ENCODE measurements at regions not wholly inside any gene's neighbourhood (a gene's known extent, or its start where the extent isn't known, plus 50 kb on each side); places are given as distances from the start of the nearest gene placed in this dataset.

- no peak for DNase-seq (ENCODE audit: low read depth in 1 of 2, low spot score in 1 of 2)
- TF ChIP-seq GABPA (IDR thresholded peaks at IDR 0.05; ENCODE audit: low read depth) (no peak), SPI1 (IDR thresholded peaks at IDR 0.05; ENCODE audit: borderline replicate concordance, low read depth) (no peak), POLR2AphosphoS5 (IDR thresholded peaks at IDR 0.05; ENCODE audit: low read depth) (no peak)
- TF ChIP-seq, protein P1, sequence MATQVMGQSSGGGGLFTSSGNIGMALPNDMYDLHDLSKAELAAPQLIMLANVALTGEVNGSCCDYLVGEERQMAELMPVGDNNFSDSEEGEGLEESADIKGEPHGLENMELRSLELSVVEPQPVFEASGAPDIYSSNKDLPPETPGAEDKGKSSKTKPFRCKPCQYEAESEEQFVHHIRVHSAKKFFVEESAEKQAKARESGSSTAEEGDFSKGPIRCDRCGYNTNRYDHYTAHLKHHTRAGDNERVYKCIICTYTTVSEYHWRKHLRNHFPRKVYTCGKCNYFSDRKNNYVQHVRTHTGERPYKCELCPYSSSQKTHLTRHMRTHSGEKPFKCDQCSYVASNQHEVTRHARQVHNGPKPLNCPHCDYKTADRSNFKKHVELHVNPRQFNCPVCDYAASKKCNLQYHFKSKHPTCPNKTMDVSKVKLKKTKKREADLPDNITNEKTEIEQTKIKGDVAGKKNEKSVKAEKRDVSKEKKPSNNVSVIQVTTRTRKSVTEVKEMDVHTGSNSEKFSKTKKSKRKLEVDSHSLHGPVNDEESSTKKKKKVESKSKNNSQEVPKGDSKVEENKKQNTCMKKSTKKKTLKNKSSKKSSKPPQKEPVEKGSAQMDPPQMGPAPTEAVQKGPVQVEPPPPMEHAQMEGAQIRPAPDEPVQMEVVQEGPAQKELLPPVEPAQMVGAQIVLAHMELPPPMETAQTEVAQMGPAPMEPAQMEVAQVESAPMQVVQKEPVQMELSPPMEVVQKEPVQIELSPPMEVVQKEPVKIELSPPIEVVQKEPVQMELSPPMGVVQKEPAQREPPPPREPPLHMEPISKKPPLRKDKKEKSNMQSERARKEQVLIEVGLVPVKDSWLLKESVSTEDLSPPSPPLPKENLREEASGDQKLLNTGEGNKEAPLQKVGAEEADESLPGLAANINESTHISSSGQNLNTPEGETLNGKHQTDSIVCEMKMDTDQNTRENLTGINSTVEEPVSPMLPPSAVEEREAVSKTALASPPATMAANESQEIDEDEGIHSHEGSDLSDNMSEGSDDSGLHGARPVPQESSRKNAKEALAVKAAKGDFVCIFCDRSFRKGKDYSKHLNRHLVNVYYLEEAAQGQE (IDR thresholded peaks at IDR 0.05; ENCODE audit: insufficient replicate concordance, low read depth): no peak
- H3K27me3 ChIP-seq (ENCODE audit: insufficient read depth, poor library complexity, severe bottlenecking): no peaks in the 10 kb centered on the region
Observed at GRCh38 chr10:4016214-4016740, 231.3 kb upstream of the KLF6 start.

DNA sequence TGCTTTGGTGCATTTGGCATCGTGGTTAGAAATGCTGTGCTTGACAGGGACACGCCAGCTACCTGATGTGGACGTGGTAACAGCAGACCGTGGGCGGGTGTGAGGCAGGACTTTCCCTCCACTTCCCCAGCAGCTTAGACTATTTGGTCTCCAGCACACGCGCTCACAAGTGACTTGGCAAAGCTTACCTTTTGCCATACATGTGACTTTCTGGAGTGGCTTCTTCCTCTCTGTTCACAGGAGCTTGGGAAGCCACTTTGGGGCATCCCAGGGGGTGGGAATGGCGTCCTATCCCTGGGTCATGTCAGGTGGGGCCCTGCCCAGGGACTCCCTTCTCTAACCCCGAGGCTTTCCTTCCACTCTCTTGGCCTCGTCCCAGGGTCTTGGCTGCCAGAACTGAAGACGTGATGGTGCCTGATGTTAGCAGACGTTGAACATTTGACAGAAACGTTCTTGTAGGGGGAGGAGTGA is 228.7 kb upstream of the KLF6 start:
- no peak for DNase-seq (ENCODE audit: low read depth in 1 of 2, low spot score in 1 of 2)
- Histone ChIP-seq H3K4me3 (replicated peaks; ENCODE audit: insufficient read depth, low read length) (no peak overlapping the region), H3K27me3 (ENCODE audit: insufficient read depth, poor library complexity, severe bottlenecking) (no peaks in the 10 kb centered on the region), H3K27ac (replicated peaks) (no peak overlapping the region)
- TF ChIP-seq, protein P1 (IDR thresholded peaks at IDR 0.05; ENCODE audit: insufficient replicate concordance, low read depth): no peak
- TF ChIP-seq, protein P2, sequence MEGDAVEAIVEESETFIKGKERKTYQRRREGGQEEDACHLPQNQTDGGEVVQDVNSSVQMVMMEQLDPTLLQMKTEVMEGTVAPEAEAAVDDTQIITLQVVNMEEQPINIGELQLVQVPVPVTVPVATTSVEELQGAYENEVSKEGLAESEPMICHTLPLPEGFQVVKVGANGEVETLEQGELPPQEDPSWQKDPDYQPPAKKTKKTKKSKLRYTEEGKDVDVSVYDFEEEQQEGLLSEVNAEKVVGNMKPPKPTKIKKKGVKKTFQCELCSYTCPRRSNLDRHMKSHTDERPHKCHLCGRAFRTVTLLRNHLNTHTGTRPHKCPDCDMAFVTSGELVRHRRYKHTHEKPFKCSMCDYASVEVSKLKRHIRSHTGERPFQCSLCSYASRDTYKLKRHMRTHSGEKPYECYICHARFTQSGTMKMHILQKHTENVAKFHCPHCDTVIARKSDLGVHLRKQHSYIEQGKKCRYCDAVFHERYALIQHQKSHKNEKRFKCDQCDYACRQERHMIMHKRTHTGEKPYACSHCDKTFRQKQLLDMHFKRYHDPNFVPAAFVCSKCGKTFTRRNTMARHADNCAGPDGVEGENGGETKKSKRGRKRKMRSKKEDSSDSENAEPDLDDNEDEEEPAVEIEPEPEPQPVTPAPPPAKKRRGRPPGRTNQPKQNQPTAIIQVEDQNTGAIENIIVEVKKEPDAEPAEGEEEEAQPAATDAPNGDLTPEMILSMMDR (IDR thresholded peaks at IDR 0.05; ENCODE audit: insufficient read depth, low read length): no peak
- TF ChIP-seq SPI1 (IDR thresholded peaks at IDR 0.05; ENCODE audit: borderline replicate concordance, low read depth) (no peak), GABPA (IDR thresholded peaks at IDR 0.05; ENCODE audit: low read depth) (no peak), POLR2AphosphoS5 (IDR thresholded peaks at IDR 0.05; ENCODE audit: low read depth) (no peak)

More at GRCh38 chr10:4016214-4016740, 231.3 kb upstream of the KLF6 start:
- no peak overlapping the region for H3K4me3 ChIP-seq (replicated peaks; ENCODE audit: insufficient read depth, low read length)
- H3K27ac ChIP-seq (replicated peaks): no peak overlapping the region

GRCh38 chr10:4012848-4013247 is 227.8 kb upstream of the KLF6 start:
- no peaks in the 10 kb centered on the region for H3K27me3 ChIP-seq (ENCODE audit: insufficient read depth, poor library complexity, severe bottlenecking)
- TF ChIP-seq, protein P2 (IDR thresholded peaks at IDR 0.05; ENCODE audit: insufficient read depth, low read length): no peak
- TF ChIP-seq GABPA (IDR thresholded peaks at IDR 0.05; ENCODE audit: low read depth): no peak
- no peak for TF ChIP-seq SPI1 (IDR thresholded peaks at IDR 0.05; ENCODE audit: borderline replicate concordance, low read depth)
- TF ChIP-seq POLR2AphosphoS5 (IDR thresholded peaks at IDR 0.05; ENCODE audit: low read depth): no peak
- TF ChIP-seq, protein P1 (IDR thresholded peaks at IDR 0.05; ENCODE audit: insufficient replicate concordance, low read depth): no peak
- DNase-seq (ENCODE audit: low read depth in 1 of 2, low spot score in 1 of 2): no peak
- no peak overlapping the region for H3K27ac ChIP-seq (replicated peaks)
- H3K4me3 ChIP-seq (replicated peaks; ENCODE audit: insufficient read depth, low read length): no peak overlapping the region
